ENCODE measurements at regions not wholly inside any gene's neighbourhood (a gene's known extent, or its start where the extent isn't known, plus 50 kb on each side); places are given as distances from the start of the nearest gene placed in this dataset.

- H2AFZ ChIP-seq (ENCODE audit: insufficient read depth, low read length, poor library complexity): no peak overlapping the region
- WGBS (ENCODE audit: extremely low coverage, insufficient coverage, insufficient read length): no CpG with 5 or more reads among the region's 1 CpG
- DNase-seq: no peak
- H2BK5ac ChIP-seq (ENCODE audit: low read depth, low read length, poor library complexity): no peak overlapping the region
- H2BK12ac ChIP-seq (ENCODE audit: low read length): no peak overlapping the region
- no peak overlapping the region for H2AK5ac ChIP-seq (ENCODE audit: low read length)
- H3K79me2 ChIP-seq (ENCODE audit: control insufficient read depth, insufficient read depth, low read length, poor library complexity): no peaks in the 10 kb centered on the region
- H3K4me1 ChIP-seq (ENCODE audit: control insufficient read depth in 1 of 2, insufficient read depth in 2 of 2, low read length in 2 of 2): no peaks in the 10 kb centered on the region
- H3K23ac ChIP-seq (ENCODE audit: low read length): no peak overlapping the region
- no peak overlapping the region for H3K14ac ChIP-seq (ENCODE audit: low read length)
- H3K4me2 ChIP-seq (ENCODE audit: low read length): no peak overlapping the region
- no peak overlapping the region for H3K9ac ChIP-seq (ENCODE audit: low read length)
- no peaks in the 10 kb centered on the region for H3K79me1 ChIP-seq (ENCODE audit: low read length)
- no peak overlapping the region for H3K4ac ChIP-seq (ENCODE audit: low read depth, low read length)
- no peak overlapping the region for H4K8ac ChIP-seq (ENCODE audit: low read depth, low read length)
- no peak overlapping the region for H4K91ac ChIP-seq (ENCODE audit: low read depth, low read length)
- H3K9me3 ChIP-seq (ENCODE audit: insufficient read depth, low read depth, low read length): no peaks in the 10 kb centered on the region
- no peak overlapping the region for H2BK120ac ChIP-seq (ENCODE audit: insufficient read depth, low read length, poor library complexity)
- H3K27ac ChIP-seq (ENCODE audit: low read depth, low read length): no peak overlapping the region
- H4K12ac ChIP-seq (ENCODE audit: low read depth, low read length): no peak overlapping the region
- H3K36me3 ChIP-seq (ENCODE audit: control insufficient read depth in 1 of 2, insufficient read depth in 2 of 2, low read length in 2 of 2): no peaks in the 10 kb centered on the region
- H3K4me3 ChIP-seq (ENCODE audit: low read depth, low read length): no peak overlapping the region
- H3K27me3 ChIP-seq (ENCODE audit: insufficient read depth, low read length): no peaks in the 10 kb centered on the region
- H3K18ac ChIP-seq (ENCODE audit: low read length): no peak overlapping the region
Measured at GRCh38 chr13:76597868-76598267, 288.3 kb downstream of the KCTD12 start.

- Histone ChIP-seq H3K4me1 (ENCODE audit: control insufficient read depth in 1 of 2, insufficient read depth in 2 of 2, low read length in 2 of 2) (no peaks in the 10 kb centered on the region), H2BK12ac (ENCODE audit: low read length) (no peak overlapping the region), H4K12ac (ENCODE audit: low read depth, low read length) (no peak overlapping the region), H2AK5ac (ENCODE audit: low read length) (no peak overlapping the region), H3K36me3 (ENCODE audit: control insufficient read depth in 1 of 2, insufficient read depth in 2 of 2, low read length in 2 of 2) (no peaks in the 10 kb centered on the region), H2AFZ (ENCODE audit: insufficient read depth, low read length, poor library complexity) (no peak overlapping the region), H3K4me2 (ENCODE audit: low read length) (no peak overlapping the region), H3K18ac (ENCODE audit: low read length) (no peak overlapping the region), H3K14ac (ENCODE audit: low read length) (no peak overlapping the region), H3K9ac (ENCODE audit: low read length) (no peak overlapping the region), H4K8ac (ENCODE audit: low read depth, low read length) (no peak overlapping the region), H3K79me1 (ENCODE audit: low read length) (no peaks in the 10 kb centered on the region), H4K91ac (ENCODE audit: low read depth, low read length) (no peak overlapping the region), H3K23ac (ENCODE audit: low read length) (no peak overlapping the region), H3K4ac (ENCODE audit: low read depth, low read length) (no peak overlapping the region), H3K27ac (ENCODE audit: low read depth, low read length) (no peak overlapping the region), H3K9me3 (ENCODE audit: insufficient read depth, low read depth, low read length) (no peaks in the 10 kb centered on the region), H2BK120ac (ENCODE audit: insufficient read depth, low read length, poor library complexity) (no peak overlapping the region), H3K4me3 (ENCODE audit: low read depth, low read length) (no peak overlapping the region), H3K79me2 (ENCODE audit: control insufficient read depth, insufficient read depth, low read length, poor library complexity) (no peaks in the 10 kb centered on the region), H3K27me3 (ENCODE audit: insufficient read depth, low read length) (no peaks in the 10 kb centered on the region), H2BK5ac (ENCODE audit: low read depth, low read length, poor library complexity) (no peak overlapping the region)
- DNase-seq: peak; percentile 9 to 83
- no CpG with 5 or more reads among the region's 1 CpG for WGBS (ENCODE audit: extremely low coverage, insufficient coverage, insufficient read length)
Measured at GRCh38 chr13:76596216-76596615, 290.0 kb downstream of the KCTD12 start.

GRCh38 chr13:76594435-76594834 is 291.8 kb downstream of the KCTD12 start:
- Histone ChIP-seq H3K9ac (ENCODE audit: low read length) (no peak overlapping the region), H2BK120ac (ENCODE audit: insufficient read depth, low read length, poor library complexity) (no peak overlapping the region), H3K79me1 (ENCODE audit: low read length) (no peaks in the 10 kb centered on the region), H2AK5ac (ENCODE audit: low read length) (no peak overlapping the region), H4K91ac (ENCODE audit: low read depth, low read length) (no peak overlapping the region), H4K8ac (ENCODE audit: low read depth, low read length) (no peak overlapping the region), H3K27me3 (ENCODE audit: insufficient read depth, low read length) (no peaks in the 10 kb centered on the region), H3K27ac (ENCODE audit: low read depth, low read length) (no peak overlapping the region), H4K12ac (ENCODE audit: low read depth, low read length) (no peak overlapping the region), H3K4ac (ENCODE audit: low read depth, low read length) (no peak overlapping the region), H3K4me3 (ENCODE audit: low read depth, low read length) (no peak overlapping the region), H2AFZ (ENCODE audit: insufficient read depth, low read length, poor library complexity) (no peak overlapping the region), H3K14ac (ENCODE audit: low read length) (no peak overlapping the region), H3K79me2 (ENCODE audit: control insufficient read depth, insufficient read depth, low read length, poor library complexity) (no peaks in the 10 kb centered on the region), H2BK12ac (ENCODE audit: low read length) (no peak overlapping the region), H3K18ac (ENCODE audit: low read length) (no peak overlapping the region), H3K36me3 (ENCODE audit: control insufficient read depth in 1 of 2, insufficient read depth in 2 of 2, low read length in 2 of 2) (no peaks in the 10 kb centered on the region), H2BK5ac (ENCODE audit: low read depth, low read length, poor library complexity) (no peak overlapping the region), H3K4me1 (ENCODE audit: control insufficient read depth in 1 of 2, insufficient read depth in 2 of 2, low read length in 2 of 2) (no peaks in the 10 kb centered on the region), H3K9me3 (ENCODE audit: insufficient read depth, low read depth, low read length) (no peaks in the 10 kb centered on the region), H3K4me2 (ENCODE audit: low read length) (no peak overlapping the region), H3K23ac (ENCODE audit: low read length) (no peak overlapping the region)
- no CpG with 5 or more reads among the region's 1 CpG for WGBS (ENCODE audit: extremely low coverage, insufficient coverage, insufficient read length)
- no peak for DNase-seq

DNA sequence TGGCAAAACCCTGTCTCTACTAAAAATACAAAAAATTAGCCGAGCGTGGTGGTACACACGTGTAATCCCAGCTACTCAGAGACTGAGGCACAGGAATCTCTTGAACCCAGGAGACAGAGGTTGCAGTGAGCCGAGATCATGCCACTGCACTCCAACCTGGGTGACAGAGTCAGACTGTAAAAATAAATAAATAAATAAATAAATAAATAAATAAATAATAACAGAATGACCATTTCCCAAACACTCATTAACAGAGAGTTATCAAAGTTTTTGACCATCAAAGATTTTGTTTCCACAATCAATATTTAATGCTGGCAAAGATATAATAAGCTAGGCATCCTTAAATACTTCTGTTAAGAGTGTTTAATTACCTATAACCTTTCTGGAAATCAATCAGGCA is 299.4 kb downstream of the KCTD12 start:
- Histone ChIP-seq H3K36me3 (ENCODE audit: control insufficient read depth in 1 of 2, insufficient read depth in 2 of 2, low read length in 2 of 2) (no peaks in the 10 kb centered on the region), H3K9me3 (ENCODE audit: insufficient read depth, low read depth, low read length) (no peaks in the 10 kb centered on the region), H4K12ac (ENCODE audit: low read depth, low read length) (no peak overlapping the region), H3K4me1 (ENCODE audit: control insufficient read depth in 1 of 2, insufficient read depth in 2 of 2, low read length in 2 of 2) (no peaks in the 10 kb centered on the region), H3K18ac (ENCODE audit: low read length) (no peak overlapping the region), H3K27ac (ENCODE audit: low read depth, low read length) (no peak overlapping the region), H3K4ac (ENCODE audit: low read depth, low read length) (no peak overlapping the region), H3K27me3 (ENCODE audit: insufficient read depth, low read length) (no peaks in the 10 kb centered on the region), H3K79me1 (ENCODE audit: low read length) (no peaks in the 10 kb centered on the region), H3K14ac (ENCODE audit: low read length) (no peak overlapping the region), H2BK5ac (ENCODE audit: low read depth, low read length, poor library complexity) (no peak overlapping the region), H2BK12ac (ENCODE audit: low read length) (no peak overlapping the region), H3K4me2 (ENCODE audit: low read length) (no peak overlapping the region), H4K8ac (ENCODE audit: low read depth, low read length) (no peak overlapping the region), H3K9ac (ENCODE audit: low read length) (no peak overlapping the region), H4K91ac (ENCODE audit: low read depth, low read length) (no peak overlapping the region), H2BK120ac (ENCODE audit: insufficient read depth, low read length, poor library complexity) (no peak overlapping the region), H3K79me2 (ENCODE audit: control insufficient read depth, insufficient read depth, low read length, poor library complexity) (no peaks in the 10 kb centered on the region), H3K23ac (ENCODE audit: low read length) (no peak overlapping the region), H2AFZ (ENCODE audit: insufficient read depth, low read length, poor library complexity) (no peak overlapping the region), H2AK5ac (ENCODE audit: low read length) (no peak overlapping the region), H3K4me3 (ENCODE audit: low read depth, low read length) (no peak overlapping the region)
- no peak for DNase-seq
- WGBS (ENCODE audit: extremely low coverage, insufficient coverage, insufficient read length): no CpG with 5 or more reads among the region's 4 CpGs

Measured in trophoblast cell (in vitro differentiated cells and primary cell).